IMR-90 (cell line): ENCODE measurements at regions not wholly inside any gene's neighbourhood (a gene's known extent, or its start where the extent isn't known, plus 50 kb on each side); places are given as distances from the start of the nearest gene placed in this dataset.
A peak's percentile ranks its signal among the peaks of the same experiment; 100 is the strongest.

Experiments
- ATAC-seq: fragments of 200-7000 bp; cut with Tn5 transposase; 2 replicates; pipeline ENCODE4 v1.9.1; 2020; ENCODE audit warnings: low read depth, mild to moderate bottlenecking, moderate library complexity
- BruUV-seq: library from RNA; stranded (reverse); fragments of 400-500 nt; replicated peaks from 2 replicates; lab custom pipeline; 2021; lab: Mats Ljungman, UMichigan
- CTCF ChIA-PET: fragments of 300-600 bp; formaldehyde crosslinking; extraction: SDS; loops from one replicate; lab custom pipeline; 2021; ENCODE audit warnings: antibody characterized with exemption; lab: Yijun Ruan, JAX
- POLR2A ChIA-PET: fragments of 300-600 bp; sonication (Branson Sonifier 250); formaldehyde crosslinking; loops from one replicate; lab custom pipeline; 2022; ENCODE audit warnings: antibody characterized with exemption; ENCODE audit not compliant: unreplicated experiment; lab: Charles Lee
- DNase-seq: peaks from one replicate; pipeline ENCODE4 v3.0.0; 2013
- H2AFZ ChIP-seq: replicated peaks from 2 replicates; pipeline ENCODE3; 2013; ENCODE audit warnings: low read length, mild to moderate bottlenecking; ENCODE audit not compliant: poor library complexity
- H2AK5ac ChIP-seq: 2 replicates; pipeline ENCODE4 v1.6.1; 2013; ENCODE audit warnings: low read depth, low read length, inconsistent platforms
- H2AK9ac ChIP-seq: replicated peaks from 2 replicates; pipeline ENCODE3; 2013; ENCODE audit warnings: mild to moderate bottlenecking, low read depth, low read length, moderate library complexity; ENCODE audit not compliant: poor library complexity
- H2BK120ac ChIP-seq: 2 replicates; pipeline ENCODE4 v1.6.1; 2013; ENCODE audit warnings: low read depth, low read length, inconsistent platforms
- H2BK15ac ChIP-seq: 3 replicates; pipeline ENCODE4 v1.6.1; 2013; ENCODE audit warnings: low read depth, low read length, inconsistent platforms
- H2BK20ac ChIP-seq: 2 replicates; pipeline ENCODE4 v1.6.1; 2013; ENCODE audit warnings: low read depth, mild to moderate bottlenecking, inconsistent platforms, low read length, moderate library complexity
- H2BK5ac ChIP-seq: 2 replicates; pipeline ENCODE4 v1.6.1; 2013; ENCODE audit warnings: mild to moderate bottlenecking, low read depth, low read length, inconsistent platforms; ENCODE audit not compliant: poor library complexity, severe bottlenecking
- H3K14ac ChIP-seq: replicated peaks from 2 replicates; pipeline ENCODE4 v1.6.1; 2013; ENCODE audit warnings: low read depth, low read length, inconsistent platforms
- H3K18ac ChIP-seq: 2 replicates; pipeline ENCODE4 v1.6.1; 2013; ENCODE audit warnings: low read depth, low read length, control low read depth
- H3K23ac ChIP-seq: 2 replicates; pipeline ENCODE4 v1.6.1; 2013; ENCODE audit warnings: low read depth, low read length, inconsistent platforms
- H3K27ac ChIP-seq: 2 replicates; pipeline ENCODE4 v1.5.1; 2013; ENCODE audit warnings: mild to moderate bottlenecking, control low read depth, low read length; ENCODE audit not compliant: insufficient read depth
- H3K27me3 ChIP-seq: 2 replicates; pipeline ENCODE4 v1.6.1; 2013; ENCODE audit warnings: low read length; ENCODE audit not compliant: control insufficient read depth, insufficient read depth
- H3K36me3 ChIP-seq: 2 replicates; pipeline ENCODE4 v1.6.1; 2013; ENCODE audit warnings: low read length, mixed read lengths; ENCODE audit not compliant: control insufficient read depth, insufficient read depth
- H3K4ac ChIP-seq: 2 replicates; pipeline ENCODE4 v1.6.1; 2013; ENCODE audit warnings: low read depth, low read length, inconsistent platforms
- H3K4me1 ChIP-seq: 2 replicates; pipeline ENCODE4 v1.6.1; 2013; ENCODE audit warnings: low read length, mixed read lengths; ENCODE audit not compliant: control insufficient read depth, insufficient read depth
- H3K4me2 ChIP-seq: 2 replicates; pipeline ENCODE4 v1.6.1; 2013; ENCODE audit warnings: low read depth, mild to moderate bottlenecking, control low read depth, low read length, moderate library complexity
- H3K4me3 ChIP-seq: 2 replicates; pipeline ENCODE4 v1.5.1; 2013; ENCODE audit warnings: low read depth, mild to moderate bottlenecking, control low read depth, low read length, moderate library complexity; ENCODE audit not compliant: insufficient read depth
- H3K56ac ChIP-seq: 2 replicates; pipeline ENCODE4 v1.6.1; 2013; ENCODE audit warnings: low read length, inconsistent platforms; ENCODE audit not compliant: insufficient read depth; ENCODE audit errors: extremely low read depth
- H3K79me1 ChIP-seq, 2 experiments: 2 replicates each; pipeline ENCODE4 v1.6.1; 2013; ENCODE audit warnings: low read length in 2 of 2, inconsistent platforms in 1 of 2, low read depth in 1 of 2
- H3K9ac ChIP-seq: 2 replicates; pipeline ENCODE4 v1.6.1; 2013; ENCODE audit warnings: low read depth, low read length, control low read depth
- H3K9me1 ChIP-seq: 2 replicates; pipeline ENCODE4 v1.6.1; 2013; ENCODE audit warnings: low read length, inconsistent platforms; ENCODE audit not compliant: insufficient read depth
- H3K9me3 ChIP-seq: 2 replicates; pipeline ENCODE4 v1.6.1; 2013; ENCODE audit warnings: low read length; ENCODE audit not compliant: control insufficient read depth, insufficient read depth
- H4K20me1 ChIP-seq: 2 replicates; pipeline ENCODE4 v1.6.1; 2013; ENCODE audit warnings: low read length, inconsistent platforms; ENCODE audit not compliant: insufficient read depth
- H4K5ac ChIP-seq: 2 replicates; pipeline ENCODE4 v1.6.1; 2013; ENCODE audit warnings: mild to moderate bottlenecking, low read depth, low read length, control low read depth
- H4K8ac ChIP-seq, 2 experiments: 2 replicates each; pipeline ENCODE4 v1.6.1; 2013; ENCODE audit warnings: low read depth in 2 of 2, low read length in 2 of 2, control low read depth in 1 of 2, inconsistent platforms in 1 of 2
- H4K91ac ChIP-seq: 2 replicates; pipeline ENCODE4 v1.6.1; 2013; ENCODE audit warnings: low read depth, low read length, inconsistent platforms; ENCODE audit not compliant: insufficient read depth
- MAZ ChIP-seq: IDR thresholded peaks from 2 replicates; pipeline ENCODE4 v1.6.1; 2012; ENCODE audit warnings: low read depth, mild to moderate bottlenecking, low read length, improper control_type of control experiment, moderate library complexity, borderline replicate concordance
- WGBS, 2 experiments: methylation state at CpG; one replicate each; pipeline versions ENCODE4 v1.1.5 to v1.1.7; 2013; ENCODE audit warnings: missing lambda C conversion rate in 2 of 2; ENCODE audit not compliant: insufficient read length in 1 of 2; ENCODE audit errors: extremely low coverage in 2 of 2; 5-methylcytosine and 5-hydroxymethylcytosine counted together
- dilution Hi-C: fragments of 300-500 bp; cut with HindIII; formaldehyde crosslinking; loops from one replicate; pipeline ENCODE4 v1.14.3; 2018; ENCODE audit warnings: low sequenced_read_pairs; ENCODE audit not compliant: unreplicated experiment
- in situ Hi-C: fragments of 300-500 bp; cut with MboI; formaldehyde crosslinking; loops from 3 replicates; pipeline ENCODE4 v1.14.3; 2019; ENCODE audit warnings: low sequenced_read_pairs, inconsistent platforms, mixed read lengths
- intact Hi-C: fragments of 100-400 bp; cut with micrococcal nuclease; formaldehyde crosslinking; loops from 2 replicates; pipeline ENCODE4 v1.10.0; 2022

GRCh38 chr20:50290808-50291207 is 100.2 kb downstream of the CEBPB start:
- H4K8ac ChIP-seq: peak overlapping the region; percentile 87 to 99; a peak in 3 of 4 replicates
- peak overlapping the region; percentile 100 for H2AK5ac ChIP-seq
- peak overlapping the region; percentile 100 for H2BK120ac ChIP-seq
- no peaks in the 10 kb centered on the region for H3K27me3 ChIP-seq
- H2AFZ ChIP-seq: peak overlapping the region; percentile 38
- H4K5ac ChIP-seq: peak overlapping the region; percentile 93
- H3K9ac ChIP-seq: no peak overlapping the region
- peak overlapping the region; percentile 100 for H3K4ac ChIP-seq
- peak overlapping the region; percentile 74 for H2AK9ac ChIP-seq
- dilution Hi-C loops: no loop called here
- H3K4me3 ChIP-seq: no peak overlapping the region
- CTCF ChIA-PET: interaction anchor here (0.6 kb wide), 1 partner anchor 57 kb away, joined by 3 read pairs; no protein-coding TSS in a partner anchor
- H2BK20ac ChIP-seq: peak overlapping the region; percentile 99
- DNase-seq: no peak
- peak overlapping the region; percentile 85 for H3K14ac ChIP-seq
- peak overlapping the region; percentile 92 for H2BK5ac ChIP-seq
- TF ChIP-seq MAZ: no peak
- peaks cover 32% of the 10 kb centered on the region for H3K4me1 ChIP-seq
- peak overlapping the region; percentile 88 for H3K27ac ChIP-seq
- H3K9me1 ChIP-seq: peaks cover 29% of the 10 kb centered on the region
- no peaks in the 10 kb centered on the region for H4K20me1 ChIP-seq
- H3K23ac ChIP-seq: 0 out of 2 replicates have a peak overlapping the region, but pooled peaks have one; percentile 92
- no peaks in the 10 kb centered on the region for H3K36me3 ChIP-seq
- no peak for ATAC-seq
- peak overlapping the region; percentile 99 for H4K91ac ChIP-seq
- no TSS peak for BruUV-seq
- peak overlapping the region; percentile 95 for H3K18ac ChIP-seq
- no peak overlapping the region for H3K4me2 ChIP-seq
- peak overlapping the region; percentile 95; the same call in 2 of the 3 replicates for H2BK15ac ChIP-seq
- H3K9me3 ChIP-seq: no peaks in the 10 kb centered on the region
- no peak overlapping the region; the same call in 1 of the 2 replicates for H3K56ac ChIP-seq
- in situ Hi-C loops: no loop called here
- intact Hi-C loops: loop anchor here (5.0 kb wide), 1 partner anchor 99 kb away; the partner anchor contains the start of gene CEBPB
- H3K79me1 ChIP-seq: peaks cover 0 to 27% of the 10 kb centered on the region in 2 experiments; a peak in 3 of 4 replicates
- 88 to 100% methylated on average over 2 to 4 of the region's 5 CpGs for WGBS, 2 experiments
- POLR2A ChIA-PET: no interaction called here
